HFF-Myc (cell line): ENCODE measurements at regions not wholly inside any gene's neighbourhood (a gene's known extent, or its start where the extent isn't known, plus 50 kb on each side); places are given as distances from the start of the nearest gene placed in this dataset.

Source experiments
- DNase-seq: peaks from one replicate; pipeline ENCODE4 v3.0.0-alpha.2; 2011; ENCODE audit warnings: low read depth; ENCODE audit errors: extremely low read depth
- H3K4me3 ChIP-seq: replicated peaks from 2 replicates; pipeline ENCODE4 v1.5.1; 2011; ENCODE audit warnings: low read depth, mild to moderate bottlenecking, control low read depth, low read length
- CTCF ChIP-seq: IDR thresholded peaks from 2 replicates; pipeline ENCODE4 v1.5.1; 2012; ENCODE audit warnings: mild to moderate bottlenecking, low read depth, low read length, control low read depth; ENCODE audit errors: missing control alignments

GRCh38 chr7:41891950-41892349, 189.1 kb upstream of the INHBA start:
- no peak for DNase-seq
- no peak for TF ChIP-seq CTCF
- H3K4me3 ChIP-seq, result no peak overlapping the region

- DNase-seq, result no peak
- TF ChIP-seq CTCF, result no peak
- H3K4me3 ChIP-seq, result no peak overlapping the region
These were observed 187.9 kb upstream of the INHBA start for GRCh38 chr7:41890631-41891274.

DNA sequence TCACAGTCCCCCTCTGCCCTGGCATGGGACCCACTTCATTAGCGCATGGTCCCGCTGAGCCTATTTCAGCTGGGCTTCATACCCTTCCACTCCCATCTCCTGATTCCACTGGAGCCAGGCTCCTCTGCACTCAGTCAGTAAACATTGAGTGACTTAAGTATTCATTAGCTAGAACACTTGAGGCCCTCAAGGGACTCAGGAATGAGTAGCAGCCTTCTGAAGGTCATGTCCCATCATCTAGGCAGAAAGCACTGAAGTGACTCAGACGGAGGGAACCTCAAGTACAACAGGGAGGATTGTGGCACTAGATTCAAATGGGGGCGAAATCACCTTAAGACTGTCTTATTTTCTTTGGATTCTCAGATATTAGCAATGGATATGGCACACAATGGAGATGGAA, 186.6 kb upstream of the INHBA start:
- no peak overlapping the region for H3K4me3 ChIP-seq
- no peak for DNase-seq
- no peak for TF ChIP-seq CTCF

DNA sequence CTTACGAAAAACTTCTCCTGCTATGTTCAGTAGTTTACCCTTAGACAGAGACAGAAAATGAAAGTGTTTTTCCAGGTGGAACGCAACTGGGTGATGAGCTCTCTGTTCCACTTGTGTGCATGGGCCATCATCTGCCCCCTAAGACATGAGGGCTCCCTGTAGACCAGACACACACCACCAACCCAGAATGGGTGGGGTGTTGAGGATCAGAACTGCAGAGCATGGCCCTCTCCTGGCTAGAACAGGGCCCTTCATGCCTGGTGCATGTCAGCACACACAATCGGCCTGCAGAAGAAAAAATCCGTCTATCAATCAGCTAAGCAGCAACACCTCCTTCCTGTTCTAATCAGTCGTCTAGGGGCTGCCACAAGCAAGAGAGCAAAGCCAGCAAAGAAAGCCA, 186.2 kb upstream of the INHBA start:
- TF ChIP-seq CTCF, result no peak
- no peak overlapping the region for H3K4me3 ChIP-seq
- no peak for DNase-seq

GRCh38 chr7:41887416-41887815, 184.5 kb upstream of the INHBA start:
- no peak for TF ChIP-seq CTCF
- H3K4me3 ChIP-seq, result no peak overlapping the region
- DNase-seq, result no peak

DNA sequence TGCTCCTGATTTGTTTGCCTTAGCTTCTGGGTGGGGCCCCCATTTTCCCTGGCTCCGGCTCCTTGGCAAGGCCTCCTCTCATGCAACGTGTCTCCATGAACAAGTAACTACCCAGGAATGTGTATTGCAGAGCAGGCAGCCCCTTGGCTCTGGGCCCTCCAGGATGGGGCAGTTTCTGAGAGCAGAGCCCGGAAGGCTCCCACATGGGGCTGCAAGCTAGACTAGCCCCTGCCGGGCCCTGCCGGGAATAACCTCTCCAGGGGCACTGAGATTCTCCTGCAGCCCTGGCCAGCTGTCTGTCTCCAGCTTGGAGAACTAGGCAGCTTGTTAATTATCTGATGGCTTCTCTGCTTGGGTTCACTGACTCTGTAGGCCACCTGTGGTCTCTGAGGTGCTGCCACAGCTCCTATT, 184.0 kb upstream of the INHBA start:
- TF ChIP-seq CTCF, result peak; percentile 40
- DNase-seq, result peak; percentile 85
- no peak overlapping the region for H3K4me3 ChIP-seq
